ENCODE measurements at regions not wholly inside any gene's neighbourhood (a gene's known extent, or its start where the extent isn't known, plus 50 kb on each side); places are given as distances from the start of the nearest gene placed in this dataset.

DNA sequence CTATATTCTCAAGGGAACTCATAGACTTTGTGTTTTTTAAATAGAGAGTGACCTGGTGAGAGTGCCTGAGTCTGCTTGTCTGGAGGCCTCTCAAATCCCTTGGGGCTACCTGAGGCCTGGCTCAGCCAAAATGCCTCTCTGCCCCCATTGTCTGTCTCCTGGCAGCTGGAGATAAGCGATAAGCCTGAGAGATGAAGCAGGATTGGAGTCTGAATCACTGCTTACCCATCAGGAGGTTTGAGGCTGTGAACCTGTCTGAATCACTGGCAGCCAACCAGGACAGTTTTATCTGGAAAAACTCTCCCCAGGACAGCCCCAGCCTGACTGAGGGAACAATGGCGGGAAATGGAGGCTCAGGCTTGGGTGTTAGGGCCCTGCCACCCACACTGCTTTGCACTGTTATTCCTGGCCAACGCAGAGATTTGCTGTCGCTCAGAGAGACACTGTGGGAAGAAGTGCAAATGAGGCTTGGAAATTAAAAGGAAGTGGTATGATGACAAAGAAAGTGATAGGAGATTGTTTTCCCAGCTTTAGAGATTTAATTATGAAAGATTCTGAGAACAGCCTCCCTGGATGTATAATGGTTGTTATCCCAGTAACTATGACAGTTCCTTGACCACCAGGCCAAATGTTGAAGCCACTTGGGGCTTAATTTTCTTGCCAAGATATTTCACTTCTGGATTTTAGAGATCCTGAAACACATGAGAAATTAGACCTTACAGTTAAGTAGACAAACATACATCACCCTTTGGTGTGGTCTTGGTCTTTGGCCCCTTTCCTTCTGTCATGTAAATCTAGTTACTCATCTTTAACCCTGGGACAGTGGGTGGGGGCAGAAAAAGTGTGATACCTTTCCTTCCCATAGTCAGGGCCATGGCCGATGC is 102.1 kb downstream of the RASSF10 start:
- DNase-seq: no peak
- ATAC-seq: peak in 1 of 4 donors; percentile 27

DNA sequence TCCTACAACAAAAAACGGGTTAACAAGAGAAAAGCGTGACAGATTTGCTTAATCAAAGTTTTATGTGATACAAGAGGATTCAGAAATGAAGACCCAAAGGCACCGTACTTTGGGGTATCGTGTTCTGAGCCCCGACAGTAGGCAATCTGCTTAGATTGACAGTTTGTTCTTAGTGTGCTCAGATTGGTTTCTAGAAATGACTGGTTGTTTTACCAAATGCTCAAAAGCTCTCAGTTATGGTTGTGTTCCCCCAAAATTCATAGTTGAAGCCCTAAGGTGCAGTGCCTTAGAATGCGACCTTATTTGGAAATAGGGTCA is 102.7 kb downstream of the RASSF10 start:
- 69 to 70% (median 69%) methylated on average over 6 of the region's 6 CpGs for WGBS, 3 donors
- DNase-seq (no peak), ATAC-seq (no peak)
- no peaks in the 10 kb centered on the region for H3K4me1 ChIP-seq
- H3K27me3 ChIP-seq (ENCODE audit: insufficient read depth in 3 of 3, low read length in 2 of 3): peaks cover 0 to 7% (median 0%) of the 10 kb centered on the region in 3 donors
- intact Hi-C loops (cut with DNase I): no loop called here
- H3K27ac ChIP-seq: no peak overlapping the region
- H3K4me3 ChIP-seq: no peak overlapping the region
- H3K9me3 ChIP-seq: no peaks in the 10 kb centered on the region
- no peaks in the 10 kb centered on the region for H3K36me3 ChIP-seq (ENCODE audit: insufficient read depth in 1 of 2, low read depth in 1 of 2)
- no peak for TF ChIP-seq CTCF (IDR thresholded peaks at IDR 0.05)

More for the DNA sequence above, 102.1 kb downstream of the RASSF10 start:
- Histone ChIP-seq H3K27ac (no peak overlapping the region), H3K9me3 (no peaks in the 10 kb centered on the region), H3K27me3 (ENCODE audit: insufficient read depth in 3 of 3, low read length in 2 of 3) (peaks cover 0 to 1% (median 0%) of the 10 kb centered on the region in 3 donors), H3K4me1 (no peaks in the 10 kb centered on the region), H3K36me3 (ENCODE audit: insufficient read depth in 1 of 2, low read depth in 1 of 2) (no peaks in the 10 kb centered on the region), H3K4me3 (no peak overlapping the region)
- WGBS, 3 donors: 62 to 74% (median 70%) methylated on average over 5 of the region's 5 CpGs
- intact Hi-C loops (cut with DNase I): no loop called here
- no peak for TF ChIP-seq CTCF (IDR thresholded peaks at IDR 0.05)

DNA sequence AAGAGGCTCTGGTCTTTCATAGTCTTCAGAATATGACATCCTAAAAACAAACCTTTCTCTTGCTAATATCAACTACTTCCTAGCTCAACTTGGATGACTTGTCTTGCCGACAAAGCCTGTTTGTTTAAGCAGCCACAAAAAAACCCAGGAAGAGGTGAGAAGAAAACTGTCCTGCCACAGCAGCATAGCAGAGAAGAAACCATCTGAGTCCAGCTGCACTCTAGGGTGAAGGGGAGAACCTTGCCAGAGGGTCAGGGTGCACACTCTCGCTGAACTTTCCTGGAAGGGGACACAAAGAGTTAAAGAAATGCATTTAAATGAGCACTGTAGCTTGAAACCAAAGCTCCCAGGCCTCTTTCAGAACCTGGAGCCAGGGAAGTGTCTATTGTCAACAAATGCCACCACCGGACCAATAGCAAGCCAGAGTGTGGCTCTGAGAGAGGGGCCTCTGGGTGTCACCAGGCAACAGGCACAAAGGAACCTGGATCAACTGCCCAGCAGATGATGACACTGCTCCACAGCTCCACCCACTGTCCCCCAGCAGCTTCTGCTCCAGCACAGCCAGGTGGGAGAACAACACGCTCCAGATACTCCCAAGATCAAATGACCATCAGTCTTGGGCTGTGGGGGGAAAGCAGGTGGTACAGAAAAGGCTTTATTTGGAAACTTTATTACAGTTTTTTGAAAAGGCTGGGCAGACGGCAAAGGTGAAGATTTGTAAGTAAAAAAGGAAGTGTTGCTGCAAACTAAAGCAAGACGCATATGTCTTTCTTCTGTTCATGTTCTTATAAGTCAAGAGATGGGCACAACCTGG is 105.7 kb downstream of the RASSF10 start:
- Histone ChIP-seq H3K4me1 (no peaks in the 10 kb centered on the region), H3K4me3 (no peak overlapping the region), H3K27me3 (ENCODE audit: insufficient read depth in 3 of 3, low read length in 2 of 3) (peaks cover 0 to 7% (median 0%) of the 10 kb centered on the region in 3 donors), H3K9me3 (no peaks in the 10 kb centered on the region), H3K27ac (no peak overlapping the region), H3K36me3 (ENCODE audit: insufficient read depth in 1 of 2, low read depth in 1 of 2) (no peaks in the 10 kb centered on the region)
- no peak for TF ChIP-seq CTCF (IDR thresholded peaks at IDR 0.05)
- DNase-seq (no peak), ATAC-seq (peak in 1 of 4 donors; percentile 53)
- WGBS, 3 donors: 64 to 71% (median 68%) methylated on average over 6 of the region's 6 CpGs
- intact Hi-C loops (cut with DNase I): no loop called here

GRCh38 chr11:13115380-13115675 is 106.2 kb downstream of the RASSF10 start:
- no peak for ATAC-seq

More at GRCh38 chr11:13115380-13115675, 106.2 kb downstream of the RASSF10 start:
- Histone ChIP-seq H3K36me3 (ENCODE audit: insufficient read depth in 1 of 2, low read depth in 1 of 2) (no peaks in the 10 kb centered on the region), H3K4me1 (no peaks in the 10 kb centered on the region), H3K4me3 (no peak overlapping the region), H3K27ac (no peak overlapping the region), H3K27me3 (ENCODE audit: insufficient read depth in 3 of 3, low read length in 2 of 3) (peaks cover 0 to 7% (median 0%) of the 10 kb centered on the region in 3 donors), H3K9me3 (no peaks in the 10 kb centered on the region)
- DNase-seq: no peak
- intact Hi-C loops (cut with DNase I): no loop called here
- 0 to 80% (median 0%) methylated on average over 1 of the region's 1 CpG for WGBS, 3 donors
- TF ChIP-seq CTCF (IDR thresholded peaks at IDR 0.05): no peak

Measured in psoas muscle (tissue), 7 donors.